Gastroesophageal sphincter (tissue), 3 donors: ENCODE measurements at regions not wholly inside any gene's neighbourhood (a gene's known extent, or its start where the extent isn't known, plus 50 kb on each side); places are given as distances from the start of the nearest gene placed in this dataset.

Experiments
- CTCF ChIP-seq, 4 experiments: fragments of 200-600 bp in 2 of 4; fragments of 450-650 bp in 2 of 4; sonication (generic) in 1 of 4; IDR thresholded peaks; one replicate each; pipeline ENCODE4 v1.5.1; 2017 to 2019; ENCODE audit warnings: antibody characterized with exemption in 4 of 4, mild to moderate bottlenecking in 2 of 4, moderate library complexity in 2 of 4
- EP300 ChIP-seq: sonication (generic); formaldehyde crosslinking; IDR thresholded peaks from one replicate; pipeline ENCODE4 v1.6.1; 2017; ENCODE audit warnings: antibody characterized with exemption, mild to moderate bottlenecking

- TF ChIP-seq CTCF (IDR thresholded peaks at IDR 0.05) (no peak), EP300 (no peak)
These were observed 366.8 kb upstream of the FGF13 start for GRCh38 chrX:139078342-139078741.
